ENCODE measurements at regions not wholly inside any gene's neighbourhood (a gene's known extent, or its start where the extent isn't known, plus 50 kb on each side); places are given as distances from the start of the nearest gene placed in this dataset.
"Not testable (repeated sequence)": the region's sequence is repeated elsewhere in the genome, so short reads cannot be mapped to it uniquely, and the experiment has no call there.

DNA sequence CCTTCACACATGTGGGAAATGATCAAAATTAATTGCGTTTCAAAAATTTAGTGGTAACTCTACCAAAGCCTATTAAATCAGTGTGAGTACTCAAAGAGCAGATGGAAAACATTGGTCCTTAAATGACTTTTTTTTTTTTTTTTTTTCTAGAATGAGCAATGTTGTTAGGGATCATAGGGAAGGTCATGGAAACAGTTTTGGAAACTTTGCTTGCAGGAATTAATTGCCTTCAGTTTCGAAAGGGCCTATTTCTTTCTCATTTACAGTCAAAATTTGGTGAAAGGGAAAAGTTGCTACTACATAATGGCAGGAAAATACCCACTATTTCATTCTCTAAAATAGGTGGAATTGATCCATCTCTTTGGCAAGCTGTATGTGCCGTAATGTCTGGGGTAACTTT is 160.9 kb downstream of the RTL9 start:
- DNase-seq (ENCODE audit: low spot score) = no peak

DNA sequence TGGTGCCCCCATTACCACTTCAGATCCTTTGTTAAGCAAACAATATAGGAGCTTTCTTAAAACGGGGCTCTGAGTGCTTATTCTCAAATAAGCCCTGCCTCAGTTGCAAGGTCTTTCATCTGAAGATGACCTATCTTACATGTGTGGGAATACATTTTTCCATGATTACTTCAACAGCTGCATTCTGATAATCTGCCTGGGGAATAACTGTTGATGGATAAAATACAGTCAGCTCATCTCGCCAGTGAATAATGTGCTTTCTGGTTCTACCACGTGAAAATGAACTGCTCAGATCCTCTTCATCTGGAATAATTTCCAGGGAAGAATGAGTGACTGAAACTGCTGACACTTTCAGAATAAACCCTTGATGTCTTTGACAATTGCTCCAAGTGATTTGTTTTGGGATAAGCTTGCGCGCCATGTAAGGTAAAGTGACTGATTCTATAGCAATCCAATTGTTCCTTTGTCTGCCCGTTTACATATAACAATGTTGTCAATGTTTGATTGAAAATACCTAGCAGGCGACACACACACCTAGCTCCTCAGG is 161.3 kb downstream of the RTL9 start:
- no peak for DNase-seq (ENCODE audit: low spot score)

DNA sequence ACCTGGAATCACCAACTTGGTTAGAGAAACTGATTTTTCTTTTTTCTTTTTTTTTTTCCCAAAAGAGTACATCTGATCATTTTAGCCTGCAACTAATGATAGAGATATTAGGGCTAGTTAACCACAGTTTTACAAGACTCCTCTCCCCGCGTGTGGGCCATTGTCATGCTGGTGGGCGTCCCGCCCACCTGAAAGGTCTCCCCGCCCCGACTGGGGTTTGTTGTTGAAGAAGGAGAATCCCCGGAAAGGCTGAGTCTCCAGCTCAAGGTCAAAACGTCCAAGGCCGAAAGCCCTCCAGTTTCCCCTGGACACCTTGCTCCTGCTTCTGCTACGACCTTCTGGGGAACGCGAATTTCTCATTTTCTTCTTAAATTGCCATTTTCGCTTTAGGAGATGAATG is 162.0 kb downstream of the RTL9 start:
- DNase-seq (ENCODE audit: low spot score) = not testable (repeated sequence)

DNA sequence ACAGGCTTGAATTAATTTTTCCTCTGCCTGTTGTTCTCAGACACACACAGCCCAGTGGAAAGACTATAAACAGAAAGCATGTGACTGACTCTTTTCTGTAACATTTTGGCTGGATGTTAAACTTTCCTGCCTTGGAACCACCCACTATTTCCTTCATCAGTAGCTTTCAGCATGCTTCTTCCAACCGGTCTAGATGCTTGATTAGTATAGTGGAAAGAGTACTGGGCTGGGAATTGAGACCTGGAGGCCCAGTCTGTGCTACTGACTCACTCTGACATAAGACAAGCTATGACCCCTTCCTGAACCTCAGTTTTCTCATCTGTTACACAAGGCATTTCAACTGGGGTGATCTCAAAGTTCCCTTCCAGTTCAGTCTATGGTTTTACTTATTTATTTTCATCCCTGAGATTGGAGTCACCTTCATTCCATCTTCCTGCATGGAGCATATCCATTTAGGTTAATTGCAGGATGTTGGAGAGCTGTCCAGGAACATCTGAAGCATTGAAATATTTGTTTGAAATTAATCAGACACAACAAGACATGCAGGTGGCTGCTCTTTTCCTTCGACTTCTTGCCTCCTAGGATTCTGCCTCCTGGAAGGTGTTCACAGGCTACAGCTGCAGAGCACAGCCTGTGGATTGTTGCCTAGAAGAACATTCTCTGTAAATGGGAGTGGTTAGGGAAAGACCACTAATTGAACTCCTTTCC is 173.4 kb downstream of the RTL9 start:
- no peak for DNase-seq (ENCODE audit: low spot score)

DNA sequence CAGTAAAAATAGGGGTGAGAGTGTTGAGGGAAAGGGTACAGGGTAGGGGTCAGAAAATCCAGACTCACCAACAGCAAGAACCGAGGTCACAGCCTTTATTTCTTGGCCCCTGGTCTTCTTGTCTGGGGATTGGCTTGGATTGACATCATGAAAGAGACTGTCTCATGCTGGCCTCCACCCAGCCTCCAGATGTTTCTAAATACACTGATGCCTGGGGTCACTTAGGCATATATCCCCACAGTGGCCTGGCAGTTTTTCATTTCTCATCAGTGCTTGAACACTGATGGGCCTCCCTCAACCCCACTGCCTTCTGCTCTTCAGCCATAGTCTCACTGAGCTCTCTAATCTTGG is 173.9 kb downstream of the RTL9 start:
- DNase-seq (ENCODE audit: low spot score) = no peak

DNA sequence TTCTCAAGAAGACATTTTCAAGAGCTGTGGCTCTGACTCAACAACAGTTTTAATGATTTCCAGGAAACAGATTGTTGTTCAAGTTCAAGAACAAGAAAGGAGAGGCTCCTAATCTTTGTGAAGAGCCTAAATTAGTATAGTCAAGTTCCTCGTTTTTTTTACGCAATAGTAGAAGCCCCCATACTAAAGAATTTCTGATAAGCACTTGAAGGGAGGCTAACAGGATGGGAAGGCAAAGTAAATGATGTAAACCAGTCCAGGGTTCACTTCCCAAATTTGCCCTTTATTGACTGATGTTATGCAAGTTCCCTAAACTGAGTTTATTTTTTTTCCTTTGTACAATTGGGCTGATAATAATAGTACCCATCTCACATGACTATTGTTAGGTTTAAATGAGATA is 178.2 kb downstream of the RTL9 start:
- DNase-seq (ENCODE audit: low spot score) = no peak

DNA sequence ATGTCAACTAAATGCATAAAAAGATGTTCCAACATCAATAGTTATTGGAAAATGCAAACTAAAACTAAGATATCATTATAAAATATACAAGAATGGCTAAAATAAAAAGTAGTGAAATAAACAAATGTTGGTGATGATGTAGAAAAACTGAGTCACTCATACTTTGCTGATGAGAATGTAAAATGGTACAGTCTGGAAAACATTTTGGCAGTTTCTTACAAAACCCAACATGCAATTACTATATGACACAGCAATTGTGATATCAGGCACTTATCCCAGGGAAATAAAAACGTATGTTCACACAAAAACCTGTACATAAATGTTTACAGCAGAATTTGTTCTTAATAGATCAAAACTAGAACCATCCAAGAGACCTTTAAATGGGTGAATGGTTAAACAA is 182.6 kb downstream of the RTL9 start:
- DNase-seq (ENCODE audit: low spot score) = no peak

DNA sequence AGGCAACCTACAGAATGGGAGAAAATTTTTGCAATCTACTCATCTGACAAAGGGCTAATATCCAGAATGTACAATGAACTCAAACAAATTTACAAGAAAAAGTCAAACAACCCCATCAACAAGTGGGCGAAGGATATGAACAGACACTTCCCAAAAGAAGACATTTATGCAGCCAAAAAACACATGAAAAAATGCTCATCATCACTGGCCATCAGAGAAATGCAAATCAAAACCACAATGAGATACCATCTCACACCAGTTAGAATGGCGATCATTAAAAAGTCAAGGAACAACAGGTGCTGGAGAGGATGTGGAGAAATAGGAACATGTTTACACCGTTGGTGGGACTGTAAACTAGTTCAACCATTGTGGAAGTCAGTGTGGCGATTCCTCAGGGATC is 192.2 kb downstream of the RTL9 start:
- not testable (repeated sequence) for DNase-seq (ENCODE audit: low spot score)

DNA sequence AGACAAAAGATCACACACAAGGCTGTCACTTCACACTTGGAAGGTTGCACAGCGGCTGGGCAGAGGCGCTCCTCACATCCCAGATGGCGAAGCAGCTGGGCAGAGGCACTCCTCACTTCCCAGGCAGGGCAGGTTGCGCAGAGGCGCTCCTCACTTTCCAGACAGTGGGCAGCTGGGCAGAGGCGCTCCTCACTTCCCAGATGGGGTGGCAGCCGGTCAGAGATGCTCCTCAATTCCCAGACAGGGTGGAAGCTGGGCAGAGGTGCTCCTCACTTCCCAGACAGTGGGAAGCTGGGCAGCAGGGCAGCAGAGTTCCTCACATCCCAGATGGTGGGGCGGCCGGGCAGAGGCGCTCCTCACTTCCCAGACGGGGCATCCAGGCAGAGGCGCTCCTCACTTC is 199.2 kb downstream of the RTL9 start:
- no peak for DNase-seq (ENCODE audit: low spot score)

DNA sequence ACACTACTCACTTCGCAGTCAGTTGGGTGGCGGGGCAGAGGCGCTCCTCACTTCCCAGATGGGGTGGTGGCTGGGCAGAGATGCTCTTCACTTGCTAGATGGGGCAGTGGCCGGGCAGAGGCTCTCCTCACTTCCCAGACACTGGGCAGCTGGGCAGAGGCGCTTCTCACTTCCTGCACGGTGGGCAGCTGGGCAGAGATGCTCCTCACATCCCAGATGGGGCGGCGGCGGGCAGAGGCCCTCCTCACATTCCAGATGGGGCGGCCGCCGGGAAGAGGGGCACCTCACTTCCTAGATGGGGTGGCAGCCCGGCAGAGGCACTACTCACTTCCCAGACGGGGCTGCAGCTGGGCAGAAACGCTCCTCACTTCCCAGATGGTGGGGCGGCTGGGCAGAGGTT is 199.8 kb downstream of the RTL9 start:
- no peak for DNase-seq (ENCODE audit: low spot score)

DNA sequence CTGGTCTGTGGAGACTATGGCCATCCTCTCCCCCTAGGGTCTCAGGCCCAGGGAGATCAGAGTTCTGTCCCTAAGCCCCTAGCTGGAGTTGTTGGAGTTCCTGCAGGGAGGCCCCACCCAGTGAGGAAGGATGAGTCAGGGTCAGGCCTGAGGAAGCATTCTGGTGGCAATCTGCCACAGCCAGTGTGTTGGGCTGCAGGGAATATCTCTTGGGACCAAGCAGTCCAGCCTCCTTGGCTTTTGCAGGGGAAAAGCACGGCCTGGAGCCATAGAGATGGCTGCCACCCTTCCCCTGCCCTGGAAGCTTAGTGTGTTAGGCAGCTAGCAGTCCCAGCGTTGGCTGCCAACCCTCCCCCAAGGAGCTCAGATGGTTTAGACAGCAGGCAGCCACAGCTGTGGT is 202.4 kb downstream of the RTL9 start:
- no peak for DNase-seq (ENCODE audit: low spot score)

DNA sequence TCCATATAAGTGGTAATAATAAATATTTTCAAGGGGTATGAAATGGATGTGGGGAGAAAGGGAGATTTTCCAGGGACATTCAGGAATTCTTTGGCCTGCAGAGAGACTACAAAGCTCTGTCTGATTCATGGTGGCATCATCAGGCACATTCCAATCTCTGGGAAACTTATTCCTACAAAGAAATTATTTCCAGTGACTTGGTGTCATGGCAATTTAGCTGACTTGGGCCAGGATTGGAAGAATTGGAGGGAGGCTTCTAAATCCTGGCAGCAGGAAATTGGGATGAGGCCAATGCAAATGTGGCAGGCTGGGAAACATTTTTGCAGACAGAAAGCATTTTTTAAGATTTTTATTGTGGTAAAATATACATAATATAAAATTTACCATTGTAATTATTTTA is 204.6 kb downstream of the RTL9 start:
- no peak for DNase-seq (ENCODE audit: low spot score)

DNA sequence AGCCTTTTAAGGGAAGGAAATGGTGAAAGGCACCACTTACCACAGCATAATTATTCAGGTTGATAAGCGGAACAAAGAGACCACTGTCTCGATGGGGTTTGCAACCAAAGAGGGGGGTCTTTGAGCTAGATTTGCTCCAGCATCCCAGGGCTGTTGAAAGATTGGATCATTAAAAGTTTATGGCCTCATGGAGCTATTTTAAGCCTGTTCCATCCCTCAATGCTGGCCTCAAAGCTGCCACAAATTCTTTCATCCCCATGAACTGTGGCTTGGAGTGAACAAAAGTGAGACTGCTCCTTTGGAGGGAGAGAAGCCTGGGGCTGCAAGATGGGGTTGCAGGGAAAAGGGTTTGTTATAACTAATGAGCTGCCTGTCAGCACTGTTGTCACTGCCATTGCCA is 209.8 kb downstream of the RTL9 start:
- no peak for DNase-seq (ENCODE audit: low spot score)

DNA sequence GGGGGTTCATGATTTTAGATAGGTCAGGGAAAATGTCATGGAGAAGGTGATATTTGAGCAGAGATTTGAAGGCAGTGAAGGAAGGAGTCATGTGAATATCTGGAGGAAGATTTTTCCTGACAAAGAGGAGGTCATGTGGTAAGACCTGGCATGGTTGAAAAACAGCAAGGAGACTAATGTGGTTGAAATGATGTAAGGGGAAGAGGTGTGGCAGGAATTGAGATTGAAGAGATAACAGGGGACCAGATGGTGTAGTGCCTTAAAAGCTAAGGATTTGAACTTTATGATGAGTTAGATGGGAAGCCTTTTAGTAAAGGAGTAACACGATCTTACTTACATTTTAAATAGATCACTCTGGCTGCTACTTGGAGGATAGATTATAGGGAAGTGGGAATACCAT is 210.9 kb downstream of the RTL9 start:
- no peak for DNase-seq (ENCODE audit: low spot score)

DNA sequence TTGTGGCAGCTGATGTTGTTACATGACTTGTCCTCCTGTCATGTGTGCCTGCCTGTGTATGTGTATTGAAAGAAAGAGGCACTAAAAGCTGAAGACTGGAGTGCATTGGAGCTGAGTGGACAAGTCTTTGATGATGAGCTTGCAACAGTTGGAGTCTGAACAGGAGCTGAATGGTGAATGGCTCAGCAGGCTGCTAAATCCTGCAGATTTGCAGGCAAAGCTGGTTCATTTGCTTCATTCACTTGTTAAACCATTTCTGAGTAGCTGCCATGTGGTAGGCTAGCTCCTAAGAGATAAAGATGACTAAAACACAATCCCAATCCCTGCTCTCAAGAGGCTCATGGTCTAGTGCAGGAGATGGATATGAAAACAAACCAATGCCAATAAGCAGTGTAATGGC is 217.3 kb downstream of the CHRDL1 start:
- DNase-seq (ENCODE audit: low spot score) = no peak

DNA sequence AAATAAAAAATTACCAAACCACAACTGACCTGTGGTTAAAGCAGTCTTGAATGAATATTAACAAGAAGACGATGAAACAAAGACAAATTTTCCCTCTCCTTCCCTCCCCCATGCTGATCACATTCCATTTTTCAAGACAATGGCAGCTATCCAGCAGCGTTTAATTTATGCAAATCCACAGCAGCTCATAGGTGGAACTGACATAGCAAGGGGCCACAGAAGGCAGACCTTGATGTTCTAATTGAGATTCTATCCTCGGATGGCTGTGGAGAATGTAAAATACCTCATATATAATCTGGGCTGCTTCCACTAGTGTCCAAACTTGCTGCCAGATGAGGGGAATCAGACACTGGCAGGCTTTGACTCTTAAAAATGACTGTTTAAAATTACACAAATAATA is 211.5 kb downstream of the CHRDL1 start:
- no peak for DNase-seq (ENCODE audit: low spot score)

DNA sequence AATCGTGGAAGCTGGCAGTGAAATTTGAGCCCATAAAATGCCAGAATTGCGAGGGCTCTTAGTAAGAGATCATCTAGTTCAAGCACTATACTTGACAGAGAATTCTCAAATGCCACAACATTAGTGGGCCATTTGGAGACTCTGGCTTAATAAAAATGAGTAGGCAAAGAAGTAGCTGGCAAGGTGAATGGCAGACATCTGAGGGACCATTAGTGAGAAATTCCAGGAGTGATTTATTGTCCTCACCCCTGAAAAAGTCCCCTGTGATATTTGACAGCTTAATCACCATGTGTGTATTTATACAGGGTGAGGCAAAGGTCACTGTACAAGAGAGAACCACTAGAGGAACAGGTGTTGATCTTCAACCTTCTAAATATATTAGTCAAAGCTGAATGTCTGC is 207.5 kb downstream of the CHRDL1 start:
- DNase-seq (ENCODE audit: low spot score) = no peak

DNA sequence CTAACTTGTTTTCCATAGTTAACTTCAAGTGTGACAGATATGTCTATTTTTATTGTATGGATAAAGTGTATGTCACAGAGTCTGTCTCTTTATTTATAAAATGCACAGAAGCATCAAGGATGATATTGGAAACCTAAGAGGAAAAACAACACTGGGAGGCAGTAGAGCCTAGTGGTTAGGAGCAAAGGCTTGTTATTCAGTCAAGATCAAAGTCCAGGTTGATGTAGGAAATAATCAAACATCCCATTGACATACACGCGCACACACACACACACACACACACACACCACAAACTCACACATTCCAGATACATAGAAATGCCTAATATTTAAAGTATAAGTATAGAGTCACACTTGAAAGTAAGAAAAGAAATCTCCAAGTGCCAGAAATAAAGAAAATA is 206.8 kb downstream of the CHRDL1 start:
- no peak for DNase-seq (ENCODE audit: low spot score)

DNA sequence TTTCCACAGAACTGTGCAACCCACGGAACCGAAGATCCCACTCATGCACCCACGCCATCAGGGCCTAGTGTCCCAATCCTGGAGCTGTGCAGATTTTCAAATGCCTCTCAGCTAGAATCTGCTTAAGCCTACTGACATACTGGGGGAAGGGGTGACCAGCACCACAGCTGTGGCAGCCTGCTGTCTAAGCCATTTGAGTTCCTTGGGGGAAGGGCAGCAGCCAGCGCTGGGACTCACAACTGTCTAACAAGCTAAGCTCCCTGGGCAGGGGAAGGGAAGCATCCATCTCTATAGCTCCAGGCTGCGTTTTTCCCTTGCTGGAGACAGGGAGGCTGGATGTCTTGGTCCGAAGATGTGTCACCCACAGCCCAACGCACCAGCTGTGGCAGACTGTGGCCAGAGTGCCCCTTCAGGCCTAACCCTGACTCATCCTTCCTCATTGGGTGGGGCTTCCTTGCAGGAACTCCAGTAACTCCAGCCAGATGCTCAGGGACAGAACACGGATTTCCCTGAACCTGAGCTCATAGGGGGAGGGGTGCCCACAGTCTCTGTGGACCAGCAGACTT is 194.8 kb downstream of the CHRDL1 start:
- no peak for DNase-seq (ENCODE audit: low spot score)

DNA sequence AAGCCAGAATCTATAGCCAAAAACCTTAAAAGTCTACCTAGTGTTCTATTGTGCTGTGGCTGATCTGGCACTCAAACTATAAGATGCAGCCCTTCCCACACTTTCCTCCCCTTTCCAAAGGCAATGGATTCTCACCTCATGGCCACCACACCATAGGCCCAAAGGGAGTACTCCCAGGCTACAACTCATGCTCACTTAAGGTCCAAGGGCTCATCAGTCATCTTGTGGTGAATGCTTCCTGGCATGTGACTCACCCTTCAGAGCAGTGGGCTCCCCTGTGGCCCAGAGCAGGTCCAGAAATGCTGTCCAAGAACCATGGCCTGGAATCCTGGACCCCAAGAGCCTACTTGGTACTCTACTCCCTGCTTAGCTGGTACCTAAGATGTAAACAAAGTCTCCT is 181.0 kb downstream of the CHRDL1 start:
- DNase-seq (ENCODE audit: low spot score) = no peak

Data from kidney capillary endothelial cell (primary cell).